Right lobe of liver (tissue), 6 donors: ENCODE measurements at regions not wholly inside any gene's neighbourhood (a gene's known extent, or its start where the extent isn't known, plus 50 kb on each side); places are given as distances from the start of the nearest gene placed in this dataset.

Source experiments
- ATAC-seq, 4 donors: fragments of 200-7000 bp; cut with Tn5 transposase; one replicate each; pipeline ENCODE4 v1.9.1; 2020; ENCODE audit warnings: mild to moderate bottlenecking in 4 of 4, moderate library complexity in 4 of 4
- DNase-seq, 3 donors: peaks; one replicate each; pipeline ENCODE4 v3.0.0-alpha.2; 2020
- H3K27ac ChIP-seq, 3 donors: fragments of 200-600 bp; one replicate each; pipeline ENCODE4 v1.8.0; 2022
- H3K27me3 ChIP-seq, 2 donors: fragments of 200-600 bp; one replicate each; pipeline ENCODE4 v1.8.0; 2022
- H3K36me3 ChIP-seq, 4 donors: fragments of 200-600 bp; sonication (generic) in 1 of 4; one replicate each; pipeline versions ENCODE4 v1.5.1 to v1.8.0; 2017 to 2022; ENCODE audit warnings: control low read depth in 1 of 4
- H3K4me1 ChIP-seq, 4 donors: fragments of 200-600 bp; sonication (generic) in 1 of 4; one replicate each; pipeline versions ENCODE4 v1.5.1 to v1.8.0; 2017 to 2022; ENCODE audit warnings: control low read depth in 1 of 4
- H3K4me3 ChIP-seq, 3 donors: fragments of 200-600 bp; one replicate each; pipeline ENCODE4 v1.8.0; 2022
- H3K9me3 ChIP-seq, 4 donors: fragments of 200-600 bp; sonication (generic) in 1 of 4; one replicate each; pipeline versions ENCODE4 v1.5.1 to v1.8.0; 2017 to 2022; ENCODE audit warnings: control low read depth in 1 of 4
- POLR2A ChIP-seq: fragments of 450-650 bp; IDR thresholded peaks from one replicate; pipeline ENCODE4 v1.6.1; 2017; ENCODE audit warnings: antibody characterized with exemption, mild to moderate bottlenecking
- WGBS: methylation state at CpG from one replicate; pipeline ENCODE4 v1.1.6; 2018; ENCODE audit warnings: low coverage, low lambda C conversion rate; ENCODE audit not compliant: insufficient coverage; ENCODE audit errors: missing lambda C conversion rate; 5-methylcytosine and 5-hydroxymethylcytosine counted together
- intact Hi-C, 2 donors: fragments of 100-400 bp; cut with DNase I; formaldehyde crosslinking; loops; one replicate each; pipeline versions ENCODE4 v1.11.2 to v1.14.1; 2022
- TF ChIP-seq, protein P1 (sequence below), 4 donors: fragments of 200-600 bp in 3 of 4; fragments of 450-650 bp in 1 of 4; IDR thresholded peaks; one replicate each; pipeline versions ENCODE4 v1.5.1 to v1.8.0; 2016 to 2022; ENCODE audit warnings: antibody characterized with exemption in 4 of 4, mild to moderate bottlenecking in 2 of 4
- donor health status: DM: no; HTN: yes; CAD: no.
- donor health status: DM: no; HTN: no; CAD: no.
- donor health status: DM: no; HTN: no; CAD: no.
- donor health status: DM: no; HTN: yes; CAD: no.
- donor health status: DM: no; HTN: yes; CAD: no.

DNA sequence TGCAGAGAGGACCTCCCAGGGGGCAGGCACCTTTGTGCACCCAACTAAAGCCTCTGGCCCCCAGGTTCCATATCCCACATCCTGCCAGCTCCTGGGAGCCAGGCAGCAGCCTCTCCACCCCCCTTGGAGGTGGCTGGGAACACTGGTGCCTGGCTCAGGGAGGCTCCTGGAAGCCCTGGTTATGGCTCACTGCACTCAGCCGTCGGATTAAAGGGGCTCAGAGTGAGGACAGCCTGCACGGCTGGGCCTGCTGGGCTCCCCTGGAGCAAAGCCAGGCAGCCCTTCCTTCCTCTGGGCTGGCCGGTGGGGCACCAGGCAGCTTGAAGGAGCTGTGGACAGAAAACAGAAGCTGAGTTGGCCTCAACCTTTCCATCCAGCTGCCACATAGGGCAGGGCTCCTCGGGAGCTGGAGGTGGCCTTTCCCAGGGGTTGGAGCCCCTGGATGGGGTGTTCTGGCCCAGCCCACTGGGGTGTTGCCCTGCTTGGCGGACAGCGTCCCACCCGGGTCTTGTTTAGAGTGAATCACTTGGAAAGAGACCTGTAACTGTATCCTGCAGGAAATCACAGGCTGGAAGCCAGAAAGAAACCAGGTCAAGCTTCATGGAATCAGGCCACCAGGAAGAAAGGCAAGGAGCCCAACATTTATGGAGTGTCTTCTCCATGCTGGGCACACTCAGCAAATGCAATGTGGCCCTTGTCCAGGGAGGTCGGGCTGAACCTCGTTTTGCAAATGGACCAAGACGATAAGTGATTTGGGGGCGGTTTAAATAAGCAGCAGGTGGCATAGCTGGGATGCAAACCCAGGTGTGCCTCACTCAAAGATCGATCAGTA lies 253.3 kb downstream of the SOX9 start:
- intact Hi-C loops, result no loop called here
- no peak overlapping the region for H3K4me3 ChIP-seq
- 66% methylated on average over 4 of the region's 13 CpGs for WGBS
- no peaks in the 10 kb centered on the region for H3K27me3 ChIP-seq
- no peaks in the 10 kb centered on the region for H3K9me3 ChIP-seq
- TF ChIP-seq, protein P1, sequence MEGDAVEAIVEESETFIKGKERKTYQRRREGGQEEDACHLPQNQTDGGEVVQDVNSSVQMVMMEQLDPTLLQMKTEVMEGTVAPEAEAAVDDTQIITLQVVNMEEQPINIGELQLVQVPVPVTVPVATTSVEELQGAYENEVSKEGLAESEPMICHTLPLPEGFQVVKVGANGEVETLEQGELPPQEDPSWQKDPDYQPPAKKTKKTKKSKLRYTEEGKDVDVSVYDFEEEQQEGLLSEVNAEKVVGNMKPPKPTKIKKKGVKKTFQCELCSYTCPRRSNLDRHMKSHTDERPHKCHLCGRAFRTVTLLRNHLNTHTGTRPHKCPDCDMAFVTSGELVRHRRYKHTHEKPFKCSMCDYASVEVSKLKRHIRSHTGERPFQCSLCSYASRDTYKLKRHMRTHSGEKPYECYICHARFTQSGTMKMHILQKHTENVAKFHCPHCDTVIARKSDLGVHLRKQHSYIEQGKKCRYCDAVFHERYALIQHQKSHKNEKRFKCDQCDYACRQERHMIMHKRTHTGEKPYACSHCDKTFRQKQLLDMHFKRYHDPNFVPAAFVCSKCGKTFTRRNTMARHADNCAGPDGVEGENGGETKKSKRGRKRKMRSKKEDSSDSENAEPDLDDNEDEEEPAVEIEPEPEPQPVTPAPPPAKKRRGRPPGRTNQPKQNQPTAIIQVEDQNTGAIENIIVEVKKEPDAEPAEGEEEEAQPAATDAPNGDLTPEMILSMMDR (IDR thresholded peaks at IDR 0.05), result no peak
- TF ChIP-seq POLR2A, result no peak
- no peaks in the 10 kb centered on the region for H3K36me3 ChIP-seq
- no peak for DNase-seq
- H3K4me1 ChIP-seq, result no peaks in the 10 kb centered on the region
- H3K27ac ChIP-seq, result no peak overlapping the region
- ATAC-seq, result no peak

DNA sequence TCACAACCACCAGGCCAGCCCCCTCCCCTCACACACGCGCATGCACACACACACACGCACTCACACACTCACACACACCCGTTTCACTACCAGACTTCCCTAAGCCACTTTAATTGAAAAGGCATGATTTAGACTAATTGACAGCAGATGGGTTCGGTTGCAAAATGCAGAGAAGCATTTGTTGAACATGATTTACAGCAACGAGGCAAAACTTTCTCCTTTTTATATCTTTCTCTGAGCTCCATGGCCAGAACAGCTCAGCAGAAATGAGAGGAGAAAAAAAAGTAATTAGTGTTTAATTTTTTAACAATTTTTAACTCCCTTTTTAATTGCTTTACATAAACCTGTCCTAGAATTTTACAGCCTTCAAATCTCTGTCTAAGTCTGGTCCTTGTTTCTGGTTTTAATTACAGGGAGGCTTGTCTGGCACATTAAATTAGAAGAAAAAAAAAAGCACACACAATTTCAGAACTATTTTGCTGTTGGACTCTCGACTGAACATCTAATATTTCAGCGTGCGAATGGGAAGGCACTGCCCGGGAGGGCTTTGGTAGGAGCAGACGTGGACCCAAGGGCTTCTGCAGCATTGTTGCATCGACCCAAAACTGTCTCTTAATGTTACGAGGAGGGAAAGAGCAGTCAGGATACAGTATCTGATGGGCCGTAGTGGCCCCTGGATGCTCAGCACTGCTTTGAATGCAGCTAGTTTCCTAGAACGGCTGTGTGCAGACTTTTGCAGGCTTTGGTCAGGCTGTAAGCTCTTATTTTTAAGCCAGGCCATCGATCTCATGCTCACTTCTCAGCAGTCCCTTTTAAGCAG lies 255.9 kb downstream of the SOX9 start:
- no peak for ATAC-seq
- no peaks in the 10 kb centered on the region for H3K4me1 ChIP-seq
- H3K36me3 ChIP-seq, result no peaks in the 10 kb centered on the region
- H3K27ac ChIP-seq, result no peak overlapping the region
- WGBS, result 66% methylated on average over 14 of the region's 16 CpGs
- no peaks in the 10 kb centered on the region for H3K9me3 ChIP-seq
- intact Hi-C loops, result no loop called here
- no peak for DNase-seq
- H3K4me3 ChIP-seq, result no peak overlapping the region
- no peak for TF ChIP-seq POLR2A
- TF ChIP-seq, protein P1 (IDR thresholded peaks at IDR 0.05), result no peak
- no peaks in the 10 kb centered on the region for H3K27me3 ChIP-seq

DNA sequence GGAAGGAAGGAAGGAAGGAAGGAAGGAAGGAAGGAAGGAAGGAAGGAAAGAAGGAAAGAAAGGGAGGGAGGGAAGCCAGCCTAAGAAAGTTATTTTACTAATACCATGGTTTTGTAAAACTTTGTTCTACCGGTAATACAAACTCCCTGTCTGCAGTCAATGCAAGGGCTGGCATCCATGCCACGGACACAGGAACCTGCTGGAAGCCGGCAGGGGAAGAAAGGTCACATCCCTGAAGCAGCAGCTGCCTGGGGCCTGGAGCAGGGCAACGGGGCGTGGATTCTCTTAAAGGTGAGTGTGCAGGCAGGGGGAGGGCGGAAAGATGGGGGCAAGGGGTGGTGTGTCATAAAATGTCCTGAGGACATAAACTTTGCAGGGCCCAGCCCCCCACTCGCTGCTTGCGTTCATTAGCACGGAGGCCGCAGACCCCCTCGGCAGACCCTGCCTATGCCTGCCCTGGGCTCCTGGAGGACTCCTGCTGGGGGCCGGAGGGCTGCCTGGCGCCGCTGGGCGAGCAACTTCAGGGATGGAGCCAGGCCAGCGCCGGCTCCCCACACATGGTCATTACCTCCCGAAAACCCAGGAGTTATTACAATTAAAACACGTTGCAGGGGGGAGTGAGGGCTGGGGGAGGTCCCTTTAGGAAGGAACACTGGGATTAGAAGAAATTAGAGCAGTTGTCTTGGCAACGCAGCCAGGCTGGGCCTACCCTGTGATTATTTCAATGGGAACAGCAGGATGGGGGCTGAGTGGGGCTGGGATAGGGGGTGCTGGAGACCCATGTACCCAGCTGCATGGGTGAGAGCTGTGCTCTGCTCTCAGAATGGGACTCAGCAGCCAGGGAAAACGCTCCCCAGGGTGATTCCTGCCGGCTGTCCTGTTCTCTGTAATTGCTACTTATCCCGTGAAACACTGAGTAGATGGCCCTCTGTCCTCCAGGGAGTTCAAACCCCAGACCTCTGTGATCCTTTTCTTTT lies 257.9 kb downstream of the SOX9 start:
- 36% methylated on average over 5 of the region's 23 CpGs for WGBS
- TF ChIP-seq POLR2A, result no peak
- TF ChIP-seq, protein P1 (IDR thresholded peaks at IDR 0.05), result no peak
- ATAC-seq, result no peak

DNA sequence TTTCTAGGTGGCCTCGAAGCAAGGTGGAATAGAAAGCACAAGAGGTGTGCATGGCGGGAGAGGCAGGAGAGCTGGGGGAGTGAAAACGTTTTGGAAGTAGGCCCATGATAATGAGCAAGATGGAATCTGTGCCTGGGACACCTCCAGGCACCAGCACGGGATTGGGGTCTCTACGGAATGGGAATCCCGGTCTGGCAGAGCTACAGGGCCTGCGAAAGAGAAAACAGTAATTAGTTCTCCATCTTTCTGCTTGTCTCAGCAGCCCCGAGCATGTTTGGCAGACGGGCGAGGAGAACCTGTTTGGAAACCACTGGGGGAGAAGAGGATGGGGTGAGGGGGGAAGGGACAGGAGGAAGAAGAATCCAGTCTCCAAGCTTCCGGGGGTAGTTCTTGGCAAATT lies 258.7 kb downstream of the SOX9 start:
- H3K9me3 ChIP-seq, result no peaks in the 10 kb centered on the region
- H3K27me3 ChIP-seq, result no peaks in the 10 kb centered on the region
- 52% methylated on average over 6 of the region's 11 CpGs for WGBS
- H3K4me1 ChIP-seq, result no peaks in the 10 kb centered on the region
- intact Hi-C loops, result no loop called here
- H3K27ac ChIP-seq, result no peak overlapping the region
- TF ChIP-seq, protein P1 (IDR thresholded peaks at IDR 0.05), result no peak
- TF ChIP-seq POLR2A, result no peak
- no peak for ATAC-seq
- DNase-seq, result no peak
- H3K4me3 ChIP-seq, result no peak overlapping the region
- no peaks in the 10 kb centered on the region for H3K36me3 ChIP-seq

More for the DNA sequence above, 257.9 kb downstream of the SOX9 start:
- Histone ChIP-seq H3K4me3 (no peak overlapping the region), H3K27me3 (no peaks in the 10 kb centered on the region), H3K36me3 (no peaks in the 10 kb centered on the region), H3K9me3 (no peaks in the 10 kb centered on the region), H3K4me1 (no peaks in the 10 kb centered on the region), H3K27ac (no peak overlapping the region)
- no peak for DNase-seq
- intact Hi-C loops, result no loop called here
